PC-3 (cell line): ENCODE measurements at regions not wholly inside any gene's neighbourhood (a gene's known extent, or its start where the extent isn't known, plus 50 kb on each side); places are given as distances from the start of the nearest gene placed in this dataset.

Source experiments
- ATAC-seq: fragments of 200-7000 bp; cut with Tn5 transposase; 2 replicates; pipeline ENCODE4 v1.9.1; 2020; ENCODE audit warnings: mild to moderate bottlenecking, moderate library complexity
- BruUV-seq: library from RNA; stranded (reverse); fragments of 400-500 nt; replicated peaks from 2 replicates; lab custom pipeline; 2021; lab: Mats Ljungman, UMichigan
- CTCF ChIA-PET: fragments of 300-600 bp; sonication (Branson Sonifier 250); formaldehyde crosslinking; loops from one replicate; lab custom pipeline; 2022; ENCODE audit warnings: antibody characterized with exemption; lab: Charles Lee
- POLR2A ChIA-PET: fragments of 300-600 bp; sonication (Branson Sonifier 250); formaldehyde crosslinking; loops from one replicate; lab custom pipeline; 2022; ENCODE audit warnings: antibody characterized with exemption; ENCODE audit not compliant: unreplicated experiment; lab: Charles Lee
- DNase-seq: peaks from one replicate; pipeline ENCODE4 v3.0.0-alpha.2; 2015
- H2AFZ ChIP-seq: fragments of 300-600 bp; sonication (generic); 2 replicates; pipeline ENCODE4 v1.6.0; 2016; ENCODE audit warnings: antibody characterized with exemption, low read length
- H3F3A ChIP-seq: fragments of 300-600 bp; sonication (generic); one replicate; pipeline ENCODE4 v1.6.0; 2017; ENCODE audit warnings: antibody characterized with exemption, low read length, control low read depth, mild to moderate bottlenecking; ENCODE audit not compliant: unreplicated experiment
- H3K27ac ChIP-seq: fragments of 300-600 bp; sonication (generic); 2 replicates; pipeline ENCODE4 v1.5.1; 2016; ENCODE audit warnings: mild to moderate bottlenecking, low read length
- H3K27me3 ChIP-seq: fragments of 300-600 bp; sonication (generic); 2 replicates; pipeline ENCODE4 v1.6.1; 2016; ENCODE audit warnings: low read length, mixed read lengths
- H3K36me3 ChIP-seq: fragments of 300-600 bp; sonication (generic); 2 replicates; pipeline ENCODE4 v1.6.1; 2016; ENCODE audit warnings: low read depth, mixed run types, low read length, mixed read lengths
- H3K4me1 ChIP-seq: fragments of 300-600 bp; sonication (generic); 2 replicates; pipeline ENCODE4 v1.5.1; 2016; ENCODE audit warnings: low read length; ENCODE audit not compliant: insufficient read depth
- H3K4me2 ChIP-seq: fragments of 300-600 bp; sonication (generic); 2 replicates; pipeline ENCODE4 v1.6.0; 2016; ENCODE audit warnings: low read length
- H3K4me3 ChIP-seq: fragments of 300-600 bp; sonication (generic); 2 replicates; pipeline ENCODE4 v1.5.1; 2016; ENCODE audit warnings: mild to moderate bottlenecking, low read length, mixed read lengths
- H3K79me2 ChIP-seq: fragments of 300-600 bp; sonication (generic); 2 replicates; pipeline ENCODE4 v1.6.1; 2017; ENCODE audit warnings: low read length, mixed read lengths
- H3K9ac ChIP-seq: fragments of 300-600 bp; sonication (generic); 2 replicates; pipeline ENCODE4 v1.6.0; 2016; ENCODE audit warnings: mild to moderate bottlenecking, low read length
- H3K9me2 ChIP-seq: fragments of 300-600 bp; sonication (generic); replicated peaks from 2 replicates; pipeline ENCODE4 v1.6.1; 2016; ENCODE audit warnings: mixed run types, low read length, mixed read lengths
- H3K9me3 ChIP-seq: fragments of 300-600 bp; sonication (generic); 2 replicates; pipeline ENCODE4 v1.6.1; 2016; ENCODE audit warnings: low read length, mixed read lengths
- H4K20me1 ChIP-seq: fragments of 300-600 bp; sonication (generic); 2 replicates; pipeline ENCODE4 v1.6.1; 2016; ENCODE audit warnings: low read length, mixed read lengths
- CTCF ChIP-seq: fragments of 300-600 bp; sonication (generic); conservative IDR thresholded peaks from 2 replicates; pipeline ENCODE4 v1.5.1; 2017; ENCODE audit warnings: antibody characterized with exemption, low read depth, mild to moderate bottlenecking, low read length
- EZH2 ChIP-seq: fragments of 300-600 bp; sonication (generic); IDR thresholded peaks from one replicate; pipeline ENCODE4 v1.6.1; 2017; ENCODE audit warnings: antibody characterized with exemption, mild to moderate bottlenecking, low read length; ENCODE audit not compliant: unreplicated experiment
- EZH2phosphoT487 ChIP-seq: fragments of 300-600 bp; sonication (generic); IDR thresholded peaks from 2 replicates; pipeline ENCODE4 v1.6.1; 2018; ENCODE audit warnings: mild to moderate bottlenecking, antibody characterized with exemption, low read length, borderline replicate concordance
- intact Hi-C: fragments of 100-400 bp; cut with micrococcal nuclease; formaldehyde crosslinking; loops from 2 replicates; pipeline ENCODE4 v1.9.0; 2023

DNA sequence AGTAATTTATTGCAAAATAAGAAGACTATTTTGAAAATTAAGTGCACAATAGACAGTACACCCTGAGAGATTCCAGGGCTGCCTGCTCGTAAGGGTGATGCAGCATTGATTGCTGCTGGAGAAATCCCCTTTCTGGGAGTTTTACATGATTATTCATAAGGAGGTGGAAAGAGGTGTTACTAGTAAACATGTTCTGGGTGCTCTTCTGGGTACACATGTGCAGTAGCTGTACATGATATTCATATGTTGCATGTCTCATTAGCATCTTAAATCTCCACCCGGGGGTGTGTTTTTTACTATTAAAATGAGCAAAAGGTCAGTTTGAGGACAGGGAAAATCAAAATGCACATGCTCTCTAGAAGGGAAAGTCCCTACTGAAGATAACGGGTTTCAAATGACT lies 264.8 kb downstream of the CDK5RAP2 start:
- ATAC-seq (no peak), DNase-seq (no peak)
- Histone ChIP-seq H3K4me3 (no peak overlapping the region), H4K20me1 (no peaks in the 10 kb centered on the region), H3K4me2 (no peak overlapping the region), H3K79me2 (no peaks in the 10 kb centered on the region), H3F3A (no peaks in the 10 kb centered on the region), H3K9me2 (no peaks in the 10 kb centered on the region), H3K27ac (no peak overlapping the region), H2AFZ (no peak overlapping the region), H3K9me3 (no peaks in the 10 kb centered on the region), H3K9ac (no peak overlapping the region), H3K4me1 (no peaks in the 10 kb centered on the region), H3K36me3 (no peaks in the 10 kb centered on the region), H3K27me3 (no peaks in the 10 kb centered on the region; the same call in none of the 2 replicates)
- intact Hi-C loops = no loop called here
- no TSS peak for BruUV-seq
- no peak for TF ChIP-seq EZH2phosphoT487
- no peak for TF ChIP-seq CTCF
- no peak for TF ChIP-seq EZH2
- ChIA-PET CTCF (no interaction called here), POLR2A (no interaction called here)

DNA sequence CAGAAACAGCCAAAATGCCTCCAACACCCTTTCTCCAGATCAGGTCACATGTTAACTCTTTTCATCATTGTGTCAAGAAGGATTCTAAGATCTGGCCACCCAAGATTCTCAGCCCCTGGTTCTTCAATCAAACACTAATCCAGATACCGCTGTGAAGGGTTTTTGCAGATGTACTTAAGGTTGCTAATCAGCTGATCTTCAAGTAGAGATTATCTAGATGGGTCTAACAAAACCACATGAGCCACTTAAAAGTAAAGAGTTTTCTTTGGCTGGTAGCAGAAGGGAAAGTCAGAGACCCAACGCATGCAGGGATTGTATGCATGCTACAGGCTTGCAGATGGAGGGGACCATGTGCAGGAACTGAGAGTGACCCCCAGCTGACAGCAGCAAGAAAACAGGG lies 267.9 kb downstream of the CDK5RAP2 start:
- Histone ChIP-seq H3K27ac (no peak overlapping the region), H3K9ac (no peak overlapping the region), H3K27me3 (no peaks in the 10 kb centered on the region; the same call in none of the 2 replicates), H3K4me1 (no peaks in the 10 kb centered on the region), H3K9me2 (no peaks in the 10 kb centered on the region), H3F3A (no peaks in the 10 kb centered on the region), H3K9me3 (no peaks in the 10 kb centered on the region), H3K4me2 (no peak overlapping the region), H3K79me2 (no peaks in the 10 kb centered on the region), H4K20me1 (no peaks in the 10 kb centered on the region), H3K36me3 (no peaks in the 10 kb centered on the region), H2AFZ (no peak overlapping the region), H3K4me3 (no peak overlapping the region)
- ATAC-seq = no peak
- POLR2A ChIA-PET = no interaction called here
- intact Hi-C loops = no loop called here
- CTCF ChIA-PET = no interaction called here
- no TSS peak for BruUV-seq
- TF ChIP-seq EZH2 (no peak), CTCF (no peak), EZH2phosphoT487 (no peak)
- DNase-seq = no peak

DNA sequence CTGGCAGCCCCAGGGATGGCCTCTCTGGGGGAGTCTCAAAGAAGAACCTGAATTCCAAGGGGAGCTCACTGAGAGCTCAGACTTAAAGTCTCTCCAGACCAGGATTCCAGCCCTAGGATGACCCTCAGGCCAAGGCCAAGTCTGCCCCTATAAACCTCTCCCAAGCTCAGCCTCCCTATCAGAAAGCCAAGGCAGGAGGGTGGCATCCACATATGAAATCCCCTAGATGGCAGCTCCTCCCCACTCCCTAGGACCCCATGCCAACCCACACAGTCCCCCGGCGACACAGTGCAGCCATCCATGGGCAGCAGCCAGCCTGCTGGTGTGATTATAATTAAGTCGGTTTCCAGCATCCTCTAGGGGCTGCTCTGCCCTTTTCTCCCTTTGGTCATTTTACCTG lies 269.9 kb downstream of the CDK5RAP2 start:
- Histone ChIP-seq H3K4me2 (no peak overlapping the region), H4K20me1 (no peaks in the 10 kb centered on the region), H3K9me3 (no peaks in the 10 kb centered on the region), H3F3A (no peaks in the 10 kb centered on the region), H3K79me2 (no peaks in the 10 kb centered on the region), H3K4me3 (no peak overlapping the region), H3K9me2 (no peaks in the 10 kb centered on the region), H3K27ac (no peak overlapping the region), H3K4me1 (no peaks in the 10 kb centered on the region), H2AFZ (no peak overlapping the region), H3K9ac (no peak overlapping the region), H3K27me3 (no peaks in the 10 kb centered on the region; the same call in none of the 2 replicates), H3K36me3 (no peaks in the 10 kb centered on the region)
- TF ChIP-seq EZH2phosphoT487 = no peak
- no peak for TF ChIP-seq EZH2
- no peak for TF ChIP-seq CTCF
- no peak for DNase-seq
- CTCF ChIA-PET = no interaction called here
- ATAC-seq = no peak
- intact Hi-C loops = no loop called here
- BruUV-seq = no TSS peak
- POLR2A ChIA-PET = no interaction called here
